ENCODE measurements at regions not wholly inside any gene's neighbourhood (a gene's known extent, or its start where the extent isn't known, plus 50 kb on each side); places are given as distances from the start of the nearest gene placed in this dataset.

DNA sequence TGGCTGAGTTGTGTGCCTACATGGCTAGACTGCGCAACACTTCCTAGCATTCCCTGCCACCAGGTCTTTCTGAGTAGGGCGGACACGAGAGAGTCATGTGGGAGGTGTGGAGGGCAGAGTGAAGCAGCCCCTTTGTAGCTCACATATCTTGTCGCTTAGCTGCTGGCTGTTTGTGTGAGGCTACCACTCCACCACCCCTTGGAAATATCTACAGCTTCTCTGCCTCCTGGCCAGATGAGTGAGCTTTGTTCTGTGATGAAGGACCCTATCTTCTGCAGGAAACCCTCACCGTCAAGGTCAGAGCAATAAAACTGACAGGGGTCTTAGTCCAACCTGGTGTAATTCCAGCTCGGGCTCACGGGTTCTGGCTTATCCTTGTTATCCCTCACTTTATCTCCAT, 232.1 kb upstream of the ASIC2 start:
- TF ChIP-seq POLR2A (IDR thresholded peaks at IDR 0.05): no peak
- TF ChIP-seq, protein P1, sequence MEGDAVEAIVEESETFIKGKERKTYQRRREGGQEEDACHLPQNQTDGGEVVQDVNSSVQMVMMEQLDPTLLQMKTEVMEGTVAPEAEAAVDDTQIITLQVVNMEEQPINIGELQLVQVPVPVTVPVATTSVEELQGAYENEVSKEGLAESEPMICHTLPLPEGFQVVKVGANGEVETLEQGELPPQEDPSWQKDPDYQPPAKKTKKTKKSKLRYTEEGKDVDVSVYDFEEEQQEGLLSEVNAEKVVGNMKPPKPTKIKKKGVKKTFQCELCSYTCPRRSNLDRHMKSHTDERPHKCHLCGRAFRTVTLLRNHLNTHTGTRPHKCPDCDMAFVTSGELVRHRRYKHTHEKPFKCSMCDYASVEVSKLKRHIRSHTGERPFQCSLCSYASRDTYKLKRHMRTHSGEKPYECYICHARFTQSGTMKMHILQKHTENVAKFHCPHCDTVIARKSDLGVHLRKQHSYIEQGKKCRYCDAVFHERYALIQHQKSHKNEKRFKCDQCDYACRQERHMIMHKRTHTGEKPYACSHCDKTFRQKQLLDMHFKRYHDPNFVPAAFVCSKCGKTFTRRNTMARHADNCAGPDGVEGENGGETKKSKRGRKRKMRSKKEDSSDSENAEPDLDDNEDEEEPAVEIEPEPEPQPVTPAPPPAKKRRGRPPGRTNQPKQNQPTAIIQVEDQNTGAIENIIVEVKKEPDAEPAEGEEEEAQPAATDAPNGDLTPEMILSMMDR (IDR thresholded peaks at IDR 0.05): no peak
